Activated naive CD4-positive, alpha-beta T cell treated with anti-CD3 and anti-CD28 coated beads, Interleukin-2, amount 50 U/mL, for 72 hours (primary cell): ENCODE measurements at regions not wholly inside any gene's neighbourhood (a gene's known extent, or its start where the extent isn't known, plus 50 kb on each side); places are given as distances from the start of the nearest gene placed in this dataset.

Source experiments
- ATAC-seq, 2 donors: fragments of 150-1000 bp; cut with Tn5 transposase; 2 replicates each; pipeline ENCODE4 v1.10.0; 2021; ENCODE audit warnings: mild to moderate bottlenecking in 2 of 2, moderate library complexity in 2 of 2
- DNase-seq, 2 donors: peaks; one replicate each; pipeline ENCODE4 v3.0.0; 2021 to 2022; ENCODE audit warnings: low spot score in 2 of 2
- H3K27ac Mint-ChIP-seq, 2 donors: one replicate each; pipeline ENCODE4 v1.8.0; 2022; ENCODE audit warnings: mild to moderate bottlenecking in 2 of 2, mixed read lengths in 2 of 2
- H3K36me3 Mint-ChIP-seq, 2 donors: one replicate each; pipeline ENCODE4 v1.8.0; 2022; ENCODE audit warnings: mixed read lengths in 2 of 2
- H3K9me3 Mint-ChIP-seq, 2 donors: one replicate each; pipeline ENCODE4 v1.8.0; 2022; ENCODE audit warnings: mixed read lengths in 2 of 2

GRCh38 chr2:104487366-104487765 is 366.5 kb upstream of the POU3F3 start:
- Mint-ChIP-seq H3K9me3 (peaks cover 0 to 11% of the 10 kb centered on the region in 2 donors), H3K36me3 (no peaks in the 10 kb centered on the region), H3K27ac (no peak overlapping the region)
- DNase-seq (no peak), ATAC-seq (no peak)

GRCh38 chr2:104493698-104494097 is 360.2 kb upstream of the POU3F3 start:
- no peaks in the 10 kb centered on the region for H3K36me3 Mint-ChIP-seq
- ATAC-seq (no peak), DNase-seq (no peak)
- no peak overlapping the region for H3K27ac Mint-ChIP-seq
- no peaks in the 10 kb centered on the region for H3K9me3 Mint-ChIP-seq

- H3K36me3 Mint-ChIP-seq, result no peaks in the 10 kb centered on the region
- DNase-seq (no peak), ATAC-seq (no peak)
- no peaks in the 10 kb centered on the region for H3K9me3 Mint-ChIP-seq
- H3K27ac Mint-ChIP-seq, result no peak overlapping the region
These were observed 352.6 kb upstream of the POU3F3 start for GRCh38 chr2:104501342-104501741.

- H3K27ac Mint-ChIP-seq, result no peak overlapping the region
- H3K36me3 Mint-ChIP-seq, result no peaks in the 10 kb centered on the region
- ATAC-seq (no peak), DNase-seq (no peak)
- no peaks in the 10 kb centered on the region for H3K9me3 Mint-ChIP-seq
These were observed 352.0 kb upstream of the POU3F3 start for GRCh38 chr2:104501929-104502328.

GRCh38 chr2:104502901-104503300 is 351.0 kb upstream of the POU3F3 start:
- ATAC-seq, result no peak
- Mint-ChIP-seq H3K9me3 (no peaks in the 10 kb centered on the region), H3K27ac (no peak overlapping the region), H3K36me3 (no peaks in the 10 kb centered on the region)
- DNase-seq, result no peak

- no peak overlapping the region for H3K27ac Mint-ChIP-seq
- ATAC-seq, result no peak
- no peak for DNase-seq
- no peaks in the 10 kb centered on the region for H3K9me3 Mint-ChIP-seq
- H3K36me3 Mint-ChIP-seq, result no peaks in the 10 kb centered on the region
These were observed 349.4 kb upstream of the POU3F3 start for GRCh38 chr2:104504331-104505073.

- no peak for DNase-seq
- H3K27ac Mint-ChIP-seq, result no peak overlapping the region
- H3K9me3 Mint-ChIP-seq, result peaks cover 12 to 13% of the 10 kb centered on the region in 2 donors
- no peak for ATAC-seq
- peaks cover 4 to 7% of the 10 kb centered on the region in 2 donors for H3K36me3 Mint-ChIP-seq
These were observed 335.7 kb upstream of the POU3F3 start for GRCh38 chr2:104518256-104518655.

- ATAC-seq, result no peak
- H3K9me3 Mint-ChIP-seq, result peaks cover 12 to 13% of the 10 kb centered on the region in 2 donors
- no peak for DNase-seq
- H3K27ac Mint-ChIP-seq, result no peak overlapping the region
- H3K36me3 Mint-ChIP-seq, result peaks cover 4 to 7% of the 10 kb centered on the region in 2 donors
These were observed 332.7 kb upstream of the POU3F3 start for GRCh38 chr2:104521247-104521646.

GRCh38 chr2:104523921-104524320 is 330.0 kb upstream of the POU3F3 start:
- H3K36me3 Mint-ChIP-seq, result peaks cover 4 to 7% of the 10 kb centered on the region in 2 donors
- no peak overlapping the region for H3K27ac Mint-ChIP-seq
- no peak for ATAC-seq
- no peak for DNase-seq
- peaks cover 12 to 13% of the 10 kb centered on the region in 2 donors for H3K9me3 Mint-ChIP-seq

- Mint-ChIP-seq H3K9me3 (peaks cover 0 to 6% of the 10 kb centered on the region in 2 donors), H3K36me3 (no peaks in the 10 kb centered on the region), H3K27ac (no peak overlapping the region)
- DNase-seq (no peak), ATAC-seq (no peak)
These were observed 325.8 kb upstream of the POU3F3 start for GRCh38 chr2:104528101-104528500.

GRCh38 chr2:104531122-104531521 is 322.8 kb upstream of the POU3F3 start:
- H3K36me3 Mint-ChIP-seq, result no peaks in the 10 kb centered on the region
- peaks cover 5 to 6% of the 10 kb centered on the region in 2 donors for H3K9me3 Mint-ChIP-seq
- H3K27ac Mint-ChIP-seq, result no peak overlapping the region
- ATAC-seq, result no peak
- DNase-seq, result no peak

GRCh38 chr2:104537116-104537515 is 316.8 kb upstream of the POU3F3 start:
- peaks cover 5 to 6% of the 10 kb centered on the region in 2 donors for H3K9me3 Mint-ChIP-seq
- ATAC-seq (no peak), DNase-seq (no peak)
- no peaks in the 10 kb centered on the region for H3K36me3 Mint-ChIP-seq
- H3K27ac Mint-ChIP-seq, result no peak overlapping the region

GRCh38 chr2:104538077-104538476 is 315.8 kb upstream of the POU3F3 start:
- ATAC-seq, result no peak
- H3K36me3 Mint-ChIP-seq, result no peaks in the 10 kb centered on the region
- peaks cover 3 to 5% of the 10 kb centered on the region in 2 donors for H3K9me3 Mint-ChIP-seq
- DNase-seq, result no peak
- no peak overlapping the region for H3K27ac Mint-ChIP-seq

- Mint-ChIP-seq H3K36me3 (no peaks in the 10 kb centered on the region), H3K9me3 (peaks cover 0 to 6% of the 10 kb centered on the region in 2 donors), H3K27ac (no peak overlapping the region)
- no peak for ATAC-seq
- no peak for DNase-seq
These were observed 314.3 kb upstream of the POU3F3 start for GRCh38 chr2:104539649-104540048.

- Mint-ChIP-seq H3K27ac (no peak overlapping the region), H3K36me3 (no peaks in the 10 kb centered on the region), H3K9me3 (peaks cover 0 to 5% of the 10 kb centered on the region in 2 donors)
- ATAC-seq, result no peak
- DNase-seq, result no peak
These were observed 308.9 kb upstream of the POU3F3 start for GRCh38 chr2:104545055-104545454.

- H3K36me3 Mint-ChIP-seq, result no peaks in the 10 kb centered on the region
- H3K9me3 Mint-ChIP-seq, result peaks cover 0 to 3% of the 10 kb centered on the region in 2 donors
- ATAC-seq (no peak), DNase-seq (no peak)
- no peak overlapping the region for H3K27ac Mint-ChIP-seq
These were observed 307.4 kb upstream of the POU3F3 start for GRCh38 chr2:104546537-104546936.

GRCh38 chr2:104547221-104547620 is 306.7 kb upstream of the POU3F3 start:
- DNase-seq (no peak), ATAC-seq (no peak)
- Mint-ChIP-seq H3K36me3 (no peaks in the 10 kb centered on the region), H3K9me3 (peaks cover 0 to 3% of the 10 kb centered on the region in 2 donors), H3K27ac (no peak overlapping the region)

- Mint-ChIP-seq H3K27ac (no peak overlapping the region), H3K9me3 (peaks cover 0 to 9% of the 10 kb centered on the region in 2 donors), H3K36me3 (no peaks in the 10 kb centered on the region)
- no peak for ATAC-seq
- no peak for DNase-seq
These were observed 292.7 kb upstream of the POU3F3 start for GRCh38 chr2:104561251-104561650.
